C4-2B (cell line): ENCODE measurements at regions not wholly inside any gene's neighbourhood (a gene's known extent, or its start where the extent isn't known, plus 50 kb on each side); places are given as distances from the start of the nearest gene placed in this dataset.

Experiments
- H3K27ac ChIP-seq: fragments of 450-650 bp; 2 replicates; pipeline ENCODE4 v1.5.1; 2017
- ZFX ChIP-seq: fragments of 450-650 bp; IDR thresholded peaks from 2 replicates; pipeline ENCODE4 v1.6.1; 2017
- TF ChIP-seq, protein P1 (sequence below): fragments of 450-650 bp; conservative IDR thresholded peaks from 2 replicates; pipeline ENCODE4 v1.5.1; 2017; ENCODE audit warnings: mild to moderate bottlenecking

DNA sequence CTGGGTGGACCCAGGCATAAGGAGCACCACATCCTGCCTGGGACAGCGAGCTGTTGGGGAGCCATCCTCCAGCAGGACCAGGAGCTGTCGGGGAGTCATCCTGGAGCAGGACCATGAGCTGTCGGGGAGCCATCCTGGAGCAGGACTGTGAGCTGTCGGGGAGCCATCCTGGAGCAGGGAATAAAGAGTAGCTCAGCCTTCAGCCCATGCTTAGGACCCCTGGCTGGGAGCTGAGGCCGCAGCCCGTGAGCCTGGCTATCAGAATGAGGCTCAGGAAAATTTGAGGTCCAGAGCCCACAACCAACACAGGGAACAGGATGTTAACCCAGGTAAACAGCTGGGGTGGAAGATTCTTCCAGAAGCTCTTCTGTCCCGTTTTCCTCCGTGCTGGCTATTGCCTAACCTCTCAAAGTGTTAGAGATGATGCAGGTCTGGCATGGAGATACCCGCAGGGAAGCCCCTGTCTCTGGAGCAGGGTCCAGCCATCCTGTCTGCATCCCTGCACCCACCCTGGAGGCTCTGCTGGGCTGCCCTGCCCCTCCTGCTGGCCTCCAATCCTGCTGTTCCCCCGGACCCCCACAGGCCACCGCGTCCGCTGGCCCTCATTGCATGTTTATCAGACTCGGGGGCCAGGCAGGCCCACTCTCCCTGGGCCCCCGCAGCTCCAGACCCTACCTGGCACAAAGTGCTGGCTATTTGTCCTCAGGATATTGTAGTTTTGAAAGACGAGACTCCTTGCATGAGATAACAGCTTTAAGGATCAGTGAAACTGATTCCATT lies 243.5 kb upstream of the MYT1L start:
- TF ChIP-seq ZFX = no peak
- TF ChIP-seq, protein P1, sequence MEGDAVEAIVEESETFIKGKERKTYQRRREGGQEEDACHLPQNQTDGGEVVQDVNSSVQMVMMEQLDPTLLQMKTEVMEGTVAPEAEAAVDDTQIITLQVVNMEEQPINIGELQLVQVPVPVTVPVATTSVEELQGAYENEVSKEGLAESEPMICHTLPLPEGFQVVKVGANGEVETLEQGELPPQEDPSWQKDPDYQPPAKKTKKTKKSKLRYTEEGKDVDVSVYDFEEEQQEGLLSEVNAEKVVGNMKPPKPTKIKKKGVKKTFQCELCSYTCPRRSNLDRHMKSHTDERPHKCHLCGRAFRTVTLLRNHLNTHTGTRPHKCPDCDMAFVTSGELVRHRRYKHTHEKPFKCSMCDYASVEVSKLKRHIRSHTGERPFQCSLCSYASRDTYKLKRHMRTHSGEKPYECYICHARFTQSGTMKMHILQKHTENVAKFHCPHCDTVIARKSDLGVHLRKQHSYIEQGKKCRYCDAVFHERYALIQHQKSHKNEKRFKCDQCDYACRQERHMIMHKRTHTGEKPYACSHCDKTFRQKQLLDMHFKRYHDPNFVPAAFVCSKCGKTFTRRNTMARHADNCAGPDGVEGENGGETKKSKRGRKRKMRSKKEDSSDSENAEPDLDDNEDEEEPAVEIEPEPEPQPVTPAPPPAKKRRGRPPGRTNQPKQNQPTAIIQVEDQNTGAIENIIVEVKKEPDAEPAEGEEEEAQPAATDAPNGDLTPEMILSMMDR = no peak
- no peak overlapping the region for H3K27ac ChIP-seq

DNA sequence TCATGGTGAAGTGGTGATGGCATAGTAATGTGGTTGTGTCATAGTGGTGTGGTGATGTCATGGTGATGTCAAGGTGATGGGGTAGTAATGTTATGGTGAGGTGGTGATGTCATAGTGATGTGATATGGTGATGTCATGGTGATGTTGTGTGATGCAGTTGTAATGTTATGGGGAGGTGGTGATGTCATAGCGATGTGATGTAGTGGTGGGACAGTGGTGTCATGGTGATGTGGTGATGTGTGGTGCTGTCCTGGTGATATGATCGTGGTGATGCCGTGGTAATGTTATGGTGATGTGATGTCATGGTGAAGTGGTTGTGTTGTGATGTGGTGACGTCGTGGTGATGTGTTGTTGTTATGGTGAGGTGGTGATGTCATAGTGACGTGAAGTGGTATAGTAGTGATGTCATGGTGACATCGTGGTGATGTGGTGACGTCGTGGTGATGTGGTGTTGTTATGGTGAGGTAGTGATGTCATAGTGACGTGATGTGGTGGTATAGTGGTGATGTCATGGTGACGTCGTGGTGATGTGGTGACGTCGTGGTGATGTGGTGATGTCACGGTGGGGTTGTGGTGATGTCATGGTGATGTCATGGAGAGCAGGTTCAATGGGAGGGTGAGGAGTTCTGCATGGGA lies 242.7 kb upstream of the MYT1L start:
- H3K27ac ChIP-seq = no peak overlapping the region
- TF ChIP-seq, protein P1 = no peak
- no peak for TF ChIP-seq ZFX

DNA sequence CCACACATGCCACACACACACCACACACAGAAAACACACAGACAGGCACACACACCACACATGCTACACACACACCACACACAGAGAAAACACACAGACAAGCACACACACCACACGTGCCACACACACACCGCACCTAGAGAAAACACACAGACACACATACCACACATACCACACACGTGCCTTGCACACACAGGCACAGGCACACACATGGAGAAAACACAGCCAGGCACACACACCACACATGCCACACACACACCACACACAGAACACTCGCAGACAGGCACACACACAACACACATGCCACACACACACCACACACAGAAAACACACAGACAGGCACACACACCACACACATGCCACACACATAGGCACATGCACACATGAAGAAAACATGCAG lies 242.1 kb upstream of the MYT1L start:
- TF ChIP-seq ZFX = no peak
- TF ChIP-seq, protein P1 = no peak
- no peak overlapping the region for H3K27ac ChIP-seq

- no peak overlapping the region for H3K27ac ChIP-seq
- TF ChIP-seq, protein P1 = no peak
Observed at GRCh38 chr2:2572393-2573204, 241.5 kb upstream of the MYT1L start.

GRCh38 chr2:2571301-2572150 lies 240.5 kb upstream of the MYT1L start:
- no peak for TF ChIP-seq ZFX
- TF ChIP-seq, protein P1 = no peak
- H3K27ac ChIP-seq = no peak overlapping the region

DNA sequence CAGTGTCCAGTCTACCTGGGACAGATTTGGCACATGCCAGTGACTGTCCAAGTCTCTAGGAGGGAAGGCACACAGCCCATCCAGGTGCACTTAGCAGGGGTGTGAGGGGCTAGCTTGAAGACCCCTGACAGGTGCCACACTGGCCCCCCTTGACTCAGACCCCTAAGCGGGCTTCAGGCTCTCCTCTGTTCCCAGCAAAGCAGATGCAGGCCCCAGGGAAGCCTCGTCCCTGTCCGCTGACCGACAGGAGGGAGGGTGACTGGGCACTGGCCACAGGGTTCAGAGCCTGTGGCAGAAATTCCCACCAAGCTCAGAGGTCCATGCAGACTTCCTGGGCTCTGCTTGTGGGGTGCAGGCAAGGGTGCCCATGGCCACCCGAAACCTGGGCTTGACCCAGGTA lies 239.8 kb upstream of the MYT1L start:
- TF ChIP-seq, protein P1 = no peak
- TF ChIP-seq ZFX = no peak
- H3K27ac ChIP-seq = no peak overlapping the region
